DND-41 (cell line): ENCODE measurements at regions not wholly inside any gene's neighbourhood (a gene's known extent, or its start where the extent isn't known, plus 50 kb on each side); places are given as distances from the start of the nearest gene placed in this dataset.

Experiments
- ATAC-seq: fragments of 200-7000 bp; cut with Tn5 transposase; 3 replicates; pipeline ENCODE4 v1.9.1; 2021; ENCODE audit warnings: low read depth; ENCODE audit not compliant: insufficient read depth
- DNase-seq: peaks from one replicate; pipeline ENCODE4 v3.0.0-alpha.2; 2020
- H2AFZ ChIP-seq: 2 replicates; pipeline ENCODE4 v1.6.0; 2012; ENCODE audit warnings: low read depth, low read length
- H3K27ac ChIP-seq: 2 replicates; pipeline ENCODE4 v1.5.1; 2012; ENCODE audit warnings: low read length, inconsistent platforms
- H3K27me3 ChIP-seq: fragments of 200-600 bp; sonication (generic); 2 replicates; pipeline ENCODE4 v1.6.0; 2012; ENCODE audit warnings: low read length, mild to moderate bottlenecking, inconsistent platforms; ENCODE audit not compliant: insufficient read depth, poor library complexity
- H3K36me3 ChIP-seq: 2 replicates; pipeline ENCODE4 v1.5.1; 2012; ENCODE audit warnings: low read length, inconsistent platforms; ENCODE audit not compliant: insufficient read depth
- H3K4me1 ChIP-seq: 2 replicates; pipeline ENCODE4 v1.5.1; 2012; ENCODE audit warnings: mild to moderate bottlenecking, low read length; ENCODE audit not compliant: insufficient read depth
- H3K4me2 ChIP-seq: 2 replicates; pipeline ENCODE4 v1.6.0; 2012; ENCODE audit warnings: mild to moderate bottlenecking, moderate library complexity, low read length, inconsistent platforms; ENCODE audit not compliant: insufficient read depth
- H3K4me3 ChIP-seq, 2 experiments: fragments of 200-600 bp in 1 of 2; shearing (Covaris generic) in 1 of 2; 2 replicates each; pipeline ENCODE4 v1.5.1; 2012 to 2016; ENCODE audit warnings: inconsistent platforms in 2 of 2, low read length in 2 of 2, mild to moderate bottlenecking in 2 of 2, low read depth in 1 of 2, moderate library complexity in 1 of 2
- H3K79me2 ChIP-seq: 2 replicates; pipeline ENCODE4 v1.6.0; 2012; ENCODE audit warnings: low read length, inconsistent platforms; ENCODE audit not compliant: insufficient read depth
- H3K9ac ChIP-seq: 2 replicates; pipeline ENCODE4 v1.6.0; 2012; ENCODE audit warnings: low read depth, mild to moderate bottlenecking, inconsistent platforms, low read length, moderate library complexity
- H3K9me3 ChIP-seq: 2 replicates; pipeline ENCODE4 v1.5.1; 2012; ENCODE audit warnings: low read length, moderate library complexity, mild to moderate bottlenecking, inconsistent platforms; ENCODE audit not compliant: insufficient read depth, severe bottlenecking
- H4K20me1 ChIP-seq: 2 replicates; pipeline ENCODE4 v1.6.0; 2012; ENCODE audit warnings: low read length; ENCODE audit not compliant: insufficient read depth
- EZH2 ChIP-seq: IDR thresholded peaks from 3 replicates; pipeline ENCODE4 v1.6.1; 2012; ENCODE audit warnings: borderline replicate concordance, low read depth, mild to moderate bottlenecking, moderate library complexity, low read length, inconsistent platforms; ENCODE audit not compliant: severe bottlenecking
- TF ChIP-seq, protein P1 (sequence below): IDR thresholded peaks from 2 replicates; pipeline ENCODE4 v1.5.1; 2012; ENCODE audit warnings: borderline replicate concordance, low read length, moderate library complexity, mild to moderate bottlenecking; ENCODE audit not compliant: poor library complexity, severe bottlenecking; ENCODE audit errors: extremely low read depth

- TF ChIP-seq, protein P1, sequence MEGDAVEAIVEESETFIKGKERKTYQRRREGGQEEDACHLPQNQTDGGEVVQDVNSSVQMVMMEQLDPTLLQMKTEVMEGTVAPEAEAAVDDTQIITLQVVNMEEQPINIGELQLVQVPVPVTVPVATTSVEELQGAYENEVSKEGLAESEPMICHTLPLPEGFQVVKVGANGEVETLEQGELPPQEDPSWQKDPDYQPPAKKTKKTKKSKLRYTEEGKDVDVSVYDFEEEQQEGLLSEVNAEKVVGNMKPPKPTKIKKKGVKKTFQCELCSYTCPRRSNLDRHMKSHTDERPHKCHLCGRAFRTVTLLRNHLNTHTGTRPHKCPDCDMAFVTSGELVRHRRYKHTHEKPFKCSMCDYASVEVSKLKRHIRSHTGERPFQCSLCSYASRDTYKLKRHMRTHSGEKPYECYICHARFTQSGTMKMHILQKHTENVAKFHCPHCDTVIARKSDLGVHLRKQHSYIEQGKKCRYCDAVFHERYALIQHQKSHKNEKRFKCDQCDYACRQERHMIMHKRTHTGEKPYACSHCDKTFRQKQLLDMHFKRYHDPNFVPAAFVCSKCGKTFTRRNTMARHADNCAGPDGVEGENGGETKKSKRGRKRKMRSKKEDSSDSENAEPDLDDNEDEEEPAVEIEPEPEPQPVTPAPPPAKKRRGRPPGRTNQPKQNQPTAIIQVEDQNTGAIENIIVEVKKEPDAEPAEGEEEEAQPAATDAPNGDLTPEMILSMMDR = no peak
- no peak for TF ChIP-seq EZH2
Observed at GRCh38 chr3:150306906-150307305, 101.2 kb upstream of the TSC22D2 start.

GRCh38 chr3:150306083-150306482 is 102.0 kb upstream of the TSC22D2 start:
- H3K27ac ChIP-seq = no peak overlapping the region
- no peaks in the 10 kb centered on the region for H4K20me1 ChIP-seq
- H3K79me2 ChIP-seq = no peaks in the 10 kb centered on the region
- H3K4me1 ChIP-seq = no peaks in the 10 kb centered on the region
- H3K4me3 ChIP-seq = no peak overlapping the region
- no peak overlapping the region for H3K4me2 ChIP-seq
- no peaks in the 10 kb centered on the region for H3K36me3 ChIP-seq
- H3K9me3 ChIP-seq = no peaks in the 10 kb centered on the region
- no peak overlapping the region for H3K9ac ChIP-seq
- H2AFZ ChIP-seq = no peak overlapping the region
- TF ChIP-seq, protein P1 = no peak
- no peak for TF ChIP-seq EZH2
- peaks cover 28% of the 10 kb centered on the region for H3K27me3 ChIP-seq
- DNase-seq (no peak), ATAC-seq (no peak)

More at GRCh38 chr3:150306906-150307305, 101.2 kb upstream of the TSC22D2 start:
- peaks cover 26% of the 10 kb centered on the region for H3K27me3 ChIP-seq
- H3K79me2 ChIP-seq = no peaks in the 10 kb centered on the region
- ATAC-seq (no peak), DNase-seq (no peak)
- no peaks in the 10 kb centered on the region for H4K20me1 ChIP-seq
- H3K36me3 ChIP-seq = no peaks in the 10 kb centered on the region
- no peaks in the 10 kb centered on the region for H3K9me3 ChIP-seq
- H3K27ac ChIP-seq = no peak overlapping the region
- no peak overlapping the region for H3K4me3 ChIP-seq
- no peaks in the 10 kb centered on the region for H3K4me1 ChIP-seq
- H2AFZ ChIP-seq = no peak overlapping the region
- H3K4me2 ChIP-seq = no peak overlapping the region
- no peak overlapping the region for H3K9ac ChIP-seq

- Histone ChIP-seq H3K4me3 (no peak overlapping the region), H2AFZ (no peak overlapping the region), H3K27ac (no peak overlapping the region), H3K4me1 (no peaks in the 10 kb centered on the region), H3K9ac (no peak overlapping the region), H3K9me3 (no peaks in the 10 kb centered on the region), H3K4me2 (no peak overlapping the region), H3K27me3 (peaks cover 26% of the 10 kb centered on the region), H3K36me3 (no peaks in the 10 kb centered on the region), H3K79me2 (no peaks in the 10 kb centered on the region), H4K20me1 (no peaks in the 10 kb centered on the region)
- ATAC-seq = peak; percentile 47; the same call in 1 of the 3 replicates
- DNase-seq = no peak
- TF ChIP-seq EZH2 = no peak
- TF ChIP-seq, protein P1 = peak; percentile 50
Observed at GRCh38 chr3:150303768-150304167, 104.3 kb upstream of the TSC22D2 start.

DNA sequence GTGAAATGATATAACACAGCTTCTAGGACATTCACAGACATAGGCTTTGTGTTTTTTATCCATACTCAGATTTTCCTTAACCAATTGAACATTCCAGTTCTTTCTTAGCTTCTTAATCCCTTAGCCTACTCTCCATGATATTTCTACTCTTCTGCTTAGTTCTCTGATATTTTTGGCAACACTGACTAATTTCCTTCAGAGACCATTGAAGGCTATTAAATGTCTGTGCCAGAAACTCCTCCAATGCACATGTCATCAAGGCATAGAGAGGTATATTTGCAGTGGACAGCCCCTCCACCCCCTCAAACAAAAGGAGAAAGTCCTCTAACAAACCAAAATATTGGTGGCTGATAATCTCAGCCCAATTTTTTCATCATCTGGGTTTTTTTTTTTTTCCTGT is 105.9 kb upstream of the TSC22D2 start:
- H3K4me1 ChIP-seq = no peaks in the 10 kb centered on the region
- no peak overlapping the region for H3K9ac ChIP-seq
- no peak overlapping the region for H2AFZ ChIP-seq
- no peak overlapping the region for H3K27ac ChIP-seq
- H4K20me1 ChIP-seq = no peaks in the 10 kb centered on the region
- ATAC-seq (no peak), DNase-seq (no peak)
- H3K9me3 ChIP-seq = no peaks in the 10 kb centered on the region
- H3K4me2 ChIP-seq = no peak overlapping the region
- H3K36me3 ChIP-seq = no peaks in the 10 kb centered on the region
- H3K4me3 ChIP-seq = no peak overlapping the region
- H3K27me3 ChIP-seq = peaks cover 26% of the 10 kb centered on the region
- no peaks in the 10 kb centered on the region for H3K79me2 ChIP-seq
- no peak for TF ChIP-seq EZH2
- TF ChIP-seq, protein P1 = no peak
